ENCODE measurements at regions not wholly inside any gene's neighbourhood (a gene's known extent, or its start where the extent isn't known, plus 50 kb on each side); places are given as distances from the start of the nearest gene placed in this dataset.
"Not testable (repeated sequence)": the region's sequence is repeated elsewhere in the genome, so short reads cannot be mapped to it uniquely, and the experiment has no call there.

DNA sequence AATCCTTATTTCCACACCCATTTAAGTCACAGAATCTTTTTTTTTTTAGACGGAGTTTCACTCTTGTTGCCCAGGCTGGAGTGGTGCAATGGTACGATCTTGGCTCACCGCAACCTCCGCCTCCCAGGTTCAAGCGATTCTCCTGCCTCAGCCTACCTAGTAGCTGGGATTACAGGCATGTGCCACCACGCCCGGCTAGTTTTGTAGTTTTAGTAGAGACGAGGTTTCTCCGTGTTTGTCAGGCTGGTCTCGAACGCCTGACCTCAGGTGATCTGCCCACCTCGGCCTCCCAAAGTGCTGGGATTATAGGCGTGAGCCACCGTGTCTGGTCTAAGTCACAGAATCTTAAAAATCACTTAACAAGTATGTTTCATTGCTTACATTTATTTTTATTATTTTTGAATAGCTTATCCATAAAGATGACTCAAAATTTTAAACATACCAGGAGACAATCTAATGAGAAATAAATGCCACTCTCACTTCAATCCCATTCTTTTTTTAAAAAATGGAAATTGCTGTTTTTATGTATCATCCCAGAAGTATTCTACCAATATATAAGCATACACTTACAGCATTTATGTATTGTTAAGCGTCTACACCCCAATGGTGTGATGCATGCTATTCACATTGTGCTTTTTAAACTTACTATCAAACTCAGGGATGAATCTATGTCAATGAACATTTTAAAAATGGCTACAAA is 338.5 kb downstream of the RFPL4B start:
- H2AK5ac ChIP-seq (ENCODE audit: low read length, severe bottlenecking); H3K9ac ChIP-seq (ENCODE audit: low read length); DNase-seq; H3K23ac ChIP-seq (ENCODE audit: low read length in 2 of 2); H2BK5ac ChIP-seq (ENCODE audit: low read depth, low read length, poor library complexity, severe bottlenecking); H3K4me3 ChIP-seq (ENCODE audit: insufficient read depth in 1 of 2, low read depth in 1 of 2, low read length in 2 of 2); H4K8ac ChIP-seq (ENCODE audit: low read length); H4K91ac ChIP-seq (ENCODE audit: low read length); H3K36me3 ChIP-seq (ENCODE audit: control insufficient read depth in 1 of 2, insufficient read depth in 2 of 2, low read depth in 1 of 2, low read length in 2 of 2); H2BK120ac ChIP-seq (ENCODE audit: low read depth, low read length); H2BK12ac ChIP-seq (ENCODE audit: low read length in 2 of 2); H3K14ac ChIP-seq (ENCODE audit: low read length in 2 of 2); H3K9me3 ChIP-seq (ENCODE audit: control insufficient read depth, low read length); H3K4me2 ChIP-seq (ENCODE audit: low read length, poor library complexity, severe bottlenecking); H3K79me1 ChIP-seq (replicated peaks; ENCODE audit: low read length, poor library complexity, severe bottlenecking); H3K18ac ChIP-seq (ENCODE audit: low read depth in 1 of 2, low read length in 2 of 2); H3K4ac ChIP-seq (ENCODE audit: low read depth in 1 of 2, low read length in 2 of 2); H2BK15ac ChIP-seq (ENCODE audit: low read depth, poor library complexity, severe bottlenecking); H3K27me3 ChIP-seq (ENCODE audit: control insufficient read depth in 1 of 2, insufficient read depth in 1 of 2, low read length in 2 of 2); H2AFZ ChIP-seq (ENCODE audit: low read depth, low read length); H3K4me1 ChIP-seq (ENCODE audit: control insufficient read depth, insufficient read depth, low read depth, low read length): not testable (repeated sequence)
- H3K27ac ChIP-seq (ENCODE audit: low read length, poor library complexity, severe bottlenecking), result peak overlapping the region; percentile 40
- 96% methylated on average over 12 of the region's 15 CpGs for WGBS

DNA sequence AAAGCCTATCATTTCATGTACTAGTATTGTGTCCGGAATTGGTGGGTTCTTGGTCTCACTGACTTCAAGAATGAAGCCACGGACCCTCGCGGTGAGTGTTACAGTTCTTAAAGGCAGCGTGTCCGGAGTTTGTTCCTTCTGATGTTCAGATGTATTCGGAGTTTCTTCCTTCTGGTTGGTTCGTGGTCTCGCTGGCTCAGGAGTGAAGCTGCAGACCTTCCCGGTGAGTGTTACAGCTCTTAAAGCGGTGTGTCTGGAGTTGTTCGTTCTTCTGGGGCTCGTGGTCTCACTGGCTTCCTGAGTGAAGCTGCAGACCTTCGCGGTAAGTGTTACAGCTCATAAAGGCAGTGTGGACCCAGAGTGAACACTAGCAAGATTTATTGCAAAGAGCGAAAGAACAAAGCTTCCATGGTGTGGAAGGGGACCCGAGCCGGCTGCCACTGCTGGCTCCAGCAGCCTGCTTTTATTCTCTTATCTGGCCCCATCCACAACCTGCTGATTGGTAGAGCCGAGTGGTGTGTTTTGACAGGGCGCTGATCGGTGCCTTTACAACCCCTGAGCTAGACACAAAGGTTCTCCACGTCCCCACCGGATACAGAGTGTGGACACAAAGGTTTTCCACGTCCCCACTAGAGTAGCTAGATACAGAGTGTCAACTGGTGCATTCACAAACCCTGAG is 341.5 kb downstream of the RFPL4B start:
- H2BK120ac ChIP-seq (ENCODE audit: low read depth, low read length), result peak overlapping the region; percentile 3
- not testable (repeated sequence) for H3K4me3 ChIP-seq (ENCODE audit: insufficient read depth in 1 of 2, low read depth in 1 of 2, low read length in 2 of 2)
- 75% methylated on average over 24 of the region's 24 CpGs for WGBS

GRCh38 chr6:112689183-112689858 is 342.2 kb downstream of the RFPL4B start:
- not testable (repeated sequence) for H3K9me3 ChIP-seq (ENCODE audit: control insufficient read depth, low read length); H3K9ac ChIP-seq (ENCODE audit: low read length); H3K4me3 ChIP-seq (ENCODE audit: insufficient read depth in 1 of 2, low read depth in 1 of 2, low read length in 2 of 2); H3K27ac ChIP-seq (ENCODE audit: low read length, poor library complexity, severe bottlenecking); H3K23ac ChIP-seq (ENCODE audit: low read length in 2 of 2); H4K91ac ChIP-seq (ENCODE audit: low read length); H3K27me3 ChIP-seq (ENCODE audit: control insufficient read depth in 1 of 2, insufficient read depth in 1 of 2, low read length in 2 of 2); H2BK5ac ChIP-seq (ENCODE audit: low read depth, low read length, poor library complexity, severe bottlenecking); H3K4me1 ChIP-seq (ENCODE audit: control insufficient read depth, insufficient read depth, low read depth, low read length); H3K18ac ChIP-seq (ENCODE audit: low read depth in 1 of 2, low read length in 2 of 2); H2BK15ac ChIP-seq (ENCODE audit: low read depth, poor library complexity, severe bottlenecking); H3K4ac ChIP-seq (ENCODE audit: low read depth in 1 of 2, low read length in 2 of 2); H3K36me3 ChIP-seq (ENCODE audit: control insufficient read depth in 1 of 2, insufficient read depth in 2 of 2, low read depth in 1 of 2, low read length in 2 of 2); H3K79me1 ChIP-seq (replicated peaks; ENCODE audit: low read length, poor library complexity, severe bottlenecking); H3K14ac ChIP-seq (ENCODE audit: low read length in 2 of 2); H2AK5ac ChIP-seq (ENCODE audit: low read length, severe bottlenecking); DNase-seq; H4K8ac ChIP-seq (ENCODE audit: low read length); H2AFZ ChIP-seq (ENCODE audit: low read depth, low read length); H3K4me2 ChIP-seq (ENCODE audit: low read length, poor library complexity, severe bottlenecking)
- Histone ChIP-seq H2BK12ac (ENCODE audit: low read length in 2 of 2) (peak overlapping the region in 1 of 2 experiments; percentile 97), H2BK120ac (ENCODE audit: low read depth, low read length) (peak overlapping the region; percentile 34)
- WGBS, result 97% methylated on average over 21 of the region's 56 CpGs

More for the DNA sequence above, 341.5 kb downstream of the RFPL4B start:
- H3K9me3 ChIP-seq (ENCODE audit: control insufficient read depth, low read length); H2BK5ac ChIP-seq (ENCODE audit: low read depth, low read length, poor library complexity, severe bottlenecking); H3K79me1 ChIP-seq (replicated peaks; ENCODE audit: low read length, poor library complexity, severe bottlenecking); H3K27me3 ChIP-seq (ENCODE audit: control insufficient read depth in 1 of 2, insufficient read depth in 1 of 2, low read length in 2 of 2); H3K9ac ChIP-seq (ENCODE audit: low read length); H2AK5ac ChIP-seq (ENCODE audit: low read length, severe bottlenecking); H4K91ac ChIP-seq (ENCODE audit: low read length); H3K4ac ChIP-seq (ENCODE audit: low read depth in 1 of 2, low read length in 2 of 2); DNase-seq; H3K14ac ChIP-seq (ENCODE audit: low read length in 2 of 2); H2AFZ ChIP-seq (ENCODE audit: low read depth, low read length); H3K4me1 ChIP-seq (ENCODE audit: control insufficient read depth, insufficient read depth, low read depth, low read length); H2BK15ac ChIP-seq (ENCODE audit: low read depth, poor library complexity, severe bottlenecking); H4K8ac ChIP-seq (ENCODE audit: low read length); H3K27ac ChIP-seq (ENCODE audit: low read length, poor library complexity, severe bottlenecking); H3K4me2 ChIP-seq (ENCODE audit: low read length, poor library complexity, severe bottlenecking); H3K36me3 ChIP-seq (ENCODE audit: control insufficient read depth in 1 of 2, insufficient read depth in 2 of 2, low read depth in 1 of 2, low read length in 2 of 2); H3K23ac ChIP-seq (ENCODE audit: low read length in 2 of 2): not testable (repeated sequence)
- H2BK12ac ChIP-seq (ENCODE audit: low read length in 2 of 2), result peak overlapping the region in 1 of 2 experiments; percentile 54
- peak overlapping the region; percentile 1 to 43 for H3K18ac ChIP-seq (ENCODE audit: low read depth in 1 of 2, low read length in 2 of 2)

Data from mesenchymal stem cell (in vitro differentiated cells and primary cell).